Glutamatergic neuron (in vitro differentiated cells): ENCODE measurements at regions not wholly inside any gene's neighbourhood (a gene's known extent, or its start where the extent isn't known, plus 50 kb on each side); places are given as distances from the start of the nearest gene placed in this dataset.

ENCODE experiments used
- DNase-seq: peaks from one replicate; pipeline ENCODE4 v3.0.0; 2022
- H3K27ac Mint-ChIP-seq: one replicate; pipeline ENCODE4 v1.8.0; 2020; ENCODE audit warnings: mild to moderate bottlenecking, mixed read lengths, inconsistent platforms; ENCODE audit not compliant: unreplicated experiment
- H3K27me3 Mint-ChIP-seq: one replicate; pipeline ENCODE4 v1.8.0; 2020; ENCODE audit warnings: mild to moderate bottlenecking, moderate library complexity, mixed read lengths, inconsistent platforms; ENCODE audit not compliant: unreplicated experiment
- H3K36me3 Mint-ChIP-seq: one replicate; pipeline ENCODE4 v1.8.0; 2020; ENCODE audit warnings: mild to moderate bottlenecking, mixed read lengths, inconsistent platforms; ENCODE audit not compliant: unreplicated experiment
- H3K4me1 Mint-ChIP-seq: one replicate; pipeline ENCODE4 v1.8.0; 2020; ENCODE audit warnings: mild to moderate bottlenecking, low read depth, mixed read lengths, inconsistent platforms; ENCODE audit not compliant: unreplicated experiment
- H3K4me3 Mint-ChIP-seq: one replicate; pipeline ENCODE4 v1.8.0; 2020; ENCODE audit warnings: mild to moderate bottlenecking, mixed read lengths, inconsistent platforms; ENCODE audit not compliant: unreplicated experiment
- H3K9me3 Mint-ChIP-seq: one replicate; pipeline ENCODE4 v1.8.0; 2020; ENCODE audit warnings: mild to moderate bottlenecking, moderate library complexity, mixed read lengths, inconsistent platforms; ENCODE audit not compliant: unreplicated experiment
- CTCF ChIP-seq: fragments of 200-600 bp; sonication (generic); IDR thresholded peaks from one replicate; pipeline ENCODE4 v1.5.0; 2021; ENCODE audit not compliant: partially characterized antibody, unreplicated experiment

GRCh38 chr9:93822229-93822628 is 132.9 kb downstream of the BARX1 start:
- DNase-seq, result no peak
- TF ChIP-seq CTCF, result no peak
- Mint-ChIP-seq H3K9me3 (peaks cover 5% of the 10 kb centered on the region), H3K27me3 (peaks cover 8% of the 10 kb centered on the region), H3K36me3 (peaks cover 16% of the 10 kb centered on the region), H3K4me1 (peaks cover 3% of the 10 kb centered on the region), H3K27ac (no peak overlapping the region), H3K4me3 (no peak overlapping the region)

- Mint-ChIP-seq H3K4me1 (peaks cover 3% of the 10 kb centered on the region), H3K4me3 (no peak overlapping the region), H3K27me3 (peaks cover 8% of the 10 kb centered on the region), H3K36me3 (peaks cover 16% of the 10 kb centered on the region), H3K9me3 (peaks cover 3% of the 10 kb centered on the region), H3K27ac (no peak overlapping the region)
- no peak for DNase-seq
- TF ChIP-seq CTCF, result no peak
Measured at GRCh38 chr9:93821307-93821703, 133.8 kb downstream of the BARX1 start.

- Mint-ChIP-seq H3K27ac (no peak overlapping the region), H3K9me3 (peaks cover 3% of the 10 kb centered on the region), H3K27me3 (peaks cover 8% of the 10 kb centered on the region), H3K4me1 (peaks cover 6% of the 10 kb centered on the region), H3K4me3 (no peak overlapping the region), H3K36me3 (peaks cover 16% of the 10 kb centered on the region)
- TF ChIP-seq CTCF, result no peak
- no peak for DNase-seq
Measured at GRCh38 chr9:93820667-93821306, 134.4 kb downstream of the BARX1 start.

- Mint-ChIP-seq H3K4me1 (peaks cover 14% of the 10 kb centered on the region), H3K4me3 (no peak overlapping the region), H3K36me3 (peaks cover 16% of the 10 kb centered on the region), H3K27ac (no peak overlapping the region), H3K27me3 (peaks cover 3% of the 10 kb centered on the region), H3K9me3 (peaks cover 9% of the 10 kb centered on the region)
- no peak for TF ChIP-seq CTCF
- DNase-seq, result no peak
Measured at GRCh38 chr9:93819905-93820304, 135.2 kb downstream of the BARX1 start.

GRCh38 chr9:93818827-93819472 is 136.2 kb downstream of the BARX1 start:
- Mint-ChIP-seq H3K9me3 (peaks cover 13% of the 10 kb centered on the region), H3K36me3 (peaks cover 16% of the 10 kb centered on the region), H3K4me1 (peaks cover 22% of the 10 kb centered on the region), H3K4me3 (no peak overlapping the region), H3K27ac (no peak overlapping the region), H3K27me3 (peaks cover 7% of the 10 kb centered on the region)
- no peak for TF ChIP-seq CTCF
- DNase-seq, result no peak
